Parathyroid adenoma (tissue), 2 donors: ENCODE measurements at regions not wholly inside any gene's neighbourhood (a gene's known extent, or its start where the extent isn't known, plus 50 kb on each side); places are given as distances from the start of the nearest gene placed in this dataset.
A peak's percentile ranks its signal among the peaks of the same experiment; 100 is the strongest.

Experiments
- H2AFZ ChIP-seq: fragments of 300-600 bp; sonication (generic); one replicate; pipeline ENCODE4 v1.7.0; 2017; ENCODE audit warnings: antibody characterized with exemption, mild to moderate bottlenecking
- H3K27ac ChIP-seq: fragments of 300-600 bp; sonication (generic); one replicate; pipeline ENCODE4 v1.7.0; 2017
- H3K27me3 ChIP-seq: fragments of 300-600 bp; sonication (generic); one replicate; pipeline ENCODE4 v1.7.0; 2017; ENCODE audit warnings: low read length; ENCODE audit not compliant: control insufficient read depth, insufficient read depth
- H3K36me3 ChIP-seq: fragments of 300-600 bp; sonication (generic); one replicate; pipeline ENCODE4 v1.7.0; 2017; ENCODE audit warnings: low read length; ENCODE audit not compliant: control insufficient read depth, insufficient read depth
- H3K4me1 ChIP-seq: fragments of 300-600 bp; sonication (generic); one replicate; pipeline ENCODE4 v1.7.0; 2017; ENCODE audit warnings: control low read depth
- H3K4me2 ChIP-seq: fragments of 300-600 bp; sonication (generic); one replicate; pipeline ENCODE4 v1.7.0; 2017; ENCODE audit warnings: low read length
- H3K4me3 ChIP-seq: fragments of 300-600 bp; sonication (generic); one replicate; pipeline ENCODE4 v1.7.0; 2017; ENCODE audit warnings: low read depth, low read length
- H3K79me2 ChIP-seq: fragments of 300-600 bp; sonication (generic); one replicate; pipeline ENCODE4 v1.7.0; 2017; ENCODE audit warnings: control low read depth
- H3K9ac ChIP-seq: fragments of 300-600 bp; sonication (generic); one replicate; pipeline ENCODE4 v1.7.0; 2017; ENCODE audit warnings: mild to moderate bottlenecking
- H3K9me3 ChIP-seq: fragments of 300-600 bp; sonication (generic); one replicate; pipeline ENCODE4 v1.7.0; 2017; ENCODE audit warnings: low read length; ENCODE audit not compliant: control insufficient read depth
- CTCF ChIP-seq: fragments of 300-600 bp; sonication (generic); IDR thresholded peaks from one replicate; pipeline ENCODE4 v1.7.0; 2017; ENCODE audit warnings: antibody characterized with exemption, mild to moderate bottlenecking
- donor health status: primary hyperparathyroidism.

GRCh38 chrX:96417695-96418094, 266.9 kb upstream of the DIAPH2 start:
- no peak overlapping the region for H3K4me3 ChIP-seq
- no peaks in the 10 kb centered on the region for H3K36me3 ChIP-seq
- no peak overlapping the region for H2AFZ ChIP-seq
- H3K27ac ChIP-seq = no peak overlapping the region
- TF ChIP-seq CTCF = no peak
- no peaks in the 10 kb centered on the region for H3K9me3 ChIP-seq
- no peaks in the 10 kb centered on the region for H3K4me1 ChIP-seq
- H3K27me3 ChIP-seq = no peaks in the 10 kb centered on the region
- H3K9ac ChIP-seq = no peak overlapping the region
- H3K4me2 ChIP-seq = no peak overlapping the region
- no peaks in the 10 kb centered on the region for H3K79me2 ChIP-seq

GRCh38 chrX:96424007-96424406, 260.6 kb upstream of the DIAPH2 start:
- no peak for TF ChIP-seq CTCF

GRCh38 chrX:96425200-96425599, 259.4 kb upstream of the DIAPH2 start:
- Histone ChIP-seq H3K27me3 (no peaks in the 10 kb centered on the region), H3K4me1 (peaks cover 2% of the 10 kb centered on the region), H3K79me2 (no peaks in the 10 kb centered on the region), H2AFZ (no peak overlapping the region), H3K9ac (no peak overlapping the region), H3K27ac (no peak overlapping the region), H3K9me3 (no peaks in the 10 kb centered on the region), H3K4me3 (no peak overlapping the region), H3K4me2 (no peak overlapping the region), H3K36me3 (no peaks in the 10 kb centered on the region)
- no peak for TF ChIP-seq CTCF

More at GRCh38 chrX:96424007-96424406, 260.6 kb upstream of the DIAPH2 start:
- no peaks in the 10 kb centered on the region for H3K27me3 ChIP-seq
- no peak overlapping the region for H3K9ac ChIP-seq
- no peak overlapping the region for H3K4me3 ChIP-seq
- no peaks in the 10 kb centered on the region for H3K36me3 ChIP-seq
- H3K4me1 ChIP-seq = peaks cover 2% of the 10 kb centered on the region
- no peak overlapping the region for H3K4me2 ChIP-seq
- no peaks in the 10 kb centered on the region for H3K79me2 ChIP-seq
- peak overlapping the region; percentile 15 for H2AFZ ChIP-seq
- H3K9me3 ChIP-seq = no peaks in the 10 kb centered on the region
- H3K27ac ChIP-seq = no peak overlapping the region

GRCh38 chrX:96430756-96431455, 253.7 kb upstream of the DIAPH2 start:
- Histone ChIP-seq H3K9ac (no peak overlapping the region), H3K4me2 (no peak overlapping the region), H3K4me3 (no peak overlapping the region), H3K36me3 (no peaks in the 10 kb centered on the region), H3K27me3 (no peaks in the 10 kb centered on the region), H2AFZ (no peak overlapping the region), H3K79me2 (no peaks in the 10 kb centered on the region), H3K9me3 (no peaks in the 10 kb centered on the region), H3K4me1 (no peaks in the 10 kb centered on the region), H3K27ac (no peak overlapping the region)
- no peak for TF ChIP-seq CTCF

DNA sequence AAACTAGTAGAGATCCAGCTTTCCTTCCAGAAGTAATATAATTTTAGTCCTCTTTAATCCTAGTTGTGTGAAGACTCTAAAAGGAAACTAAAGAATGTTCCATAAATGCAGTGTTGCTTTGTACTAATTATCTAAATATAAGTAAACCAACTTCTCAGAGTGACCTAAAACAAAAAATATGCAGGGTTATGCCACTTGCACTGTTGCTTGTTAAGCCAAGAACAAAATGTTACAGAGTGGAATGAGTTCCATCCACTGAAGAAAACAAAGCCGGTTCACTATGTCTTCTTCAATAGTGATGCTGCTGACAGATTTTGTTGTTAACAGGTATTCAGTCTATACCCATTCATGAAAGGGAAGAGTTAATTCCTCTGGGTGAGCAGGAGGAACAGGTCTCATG, 252.0 kb upstream of the DIAPH2 start:
- Histone ChIP-seq H3K9me3 (no peaks in the 10 kb centered on the region), H3K4me3 (no peak overlapping the region), H3K4me2 (no peak overlapping the region), H2AFZ (no peak overlapping the region), H3K4me1 (no peaks in the 10 kb centered on the region), H3K27me3 (no peaks in the 10 kb centered on the region), H3K9ac (no peak overlapping the region), H3K36me3 (no peaks in the 10 kb centered on the region), H3K27ac (no peak overlapping the region), H3K79me2 (no peaks in the 10 kb centered on the region)
- no peak for TF ChIP-seq CTCF
